Islet precursor cell (in vitro differentiated cells): ENCODE measurements at regions not wholly inside any gene's neighbourhood (a gene's known extent, or its start where the extent isn't known, plus 50 kb on each side); places are given as distances from the start of the nearest gene placed in this dataset.

Experiments
- DNase-seq: peaks from one replicate; pipeline ENCODE4 v3.0.0-alpha.2; 2018

DNA sequence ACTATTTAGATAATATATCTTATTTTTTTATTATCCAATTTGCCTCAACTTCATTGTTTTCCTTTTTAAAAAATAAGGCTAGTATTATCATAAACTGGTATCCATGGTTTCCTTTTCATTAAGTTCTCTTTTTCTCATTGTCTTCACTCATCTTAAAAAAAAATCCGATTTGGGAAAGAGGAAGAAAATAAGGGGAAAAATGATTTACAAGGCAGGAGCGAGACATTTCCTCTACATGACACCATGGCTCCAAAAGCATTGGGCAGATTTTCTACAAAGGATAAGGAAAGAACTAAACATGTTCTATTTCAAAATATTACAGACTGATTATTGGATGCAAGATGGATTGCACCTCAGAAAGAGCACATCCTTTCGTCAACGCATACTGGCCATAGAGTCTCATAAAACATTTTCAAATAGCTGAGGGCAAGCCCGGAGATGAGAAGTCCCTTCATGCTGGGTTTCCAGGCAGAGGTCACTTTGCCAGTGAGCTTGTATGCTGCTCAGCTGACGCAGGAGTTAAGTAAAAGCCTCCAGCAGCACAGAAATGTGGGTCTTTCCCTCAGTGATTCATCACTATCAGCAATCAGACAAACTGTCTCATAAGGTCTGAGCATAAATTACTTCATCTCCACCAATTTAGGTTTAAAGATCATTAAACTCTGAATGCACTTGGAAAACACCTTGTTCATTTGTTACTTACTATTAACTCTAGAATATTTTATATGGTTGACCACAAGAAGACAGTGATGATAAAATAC lies 129.0 kb upstream of the TNFAIP3 start:
- DNase-seq: no peak

DNA sequence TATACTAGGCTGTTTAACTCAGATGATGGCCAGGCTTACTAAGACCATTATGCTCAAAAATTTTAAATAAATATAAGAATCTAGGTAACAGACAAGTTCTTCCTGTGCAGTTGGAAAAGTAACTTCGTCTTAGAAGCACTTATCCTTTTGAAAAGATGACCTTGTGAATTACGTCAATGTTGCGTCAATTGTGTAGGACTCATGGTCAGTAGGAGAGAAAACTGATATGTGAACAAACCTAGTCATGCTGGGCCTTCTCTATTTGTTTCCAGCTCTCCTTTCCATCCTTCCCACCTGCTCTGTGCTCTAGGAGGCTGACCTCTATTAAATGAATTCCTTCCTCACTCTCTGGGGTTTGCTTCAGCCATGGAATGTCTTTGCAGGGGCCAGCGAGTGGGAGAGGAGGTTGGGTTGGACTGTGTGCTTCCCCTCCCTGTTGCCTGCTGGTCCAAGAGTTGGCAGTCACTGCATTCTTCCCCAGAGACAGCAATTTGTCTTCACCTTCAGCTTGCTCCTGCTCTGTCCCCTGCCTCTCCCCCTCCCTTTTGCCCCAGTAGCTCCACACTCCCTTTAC lies 128.0 kb upstream of the TNFAIP3 start:
- DNase-seq: no peak

DNA sequence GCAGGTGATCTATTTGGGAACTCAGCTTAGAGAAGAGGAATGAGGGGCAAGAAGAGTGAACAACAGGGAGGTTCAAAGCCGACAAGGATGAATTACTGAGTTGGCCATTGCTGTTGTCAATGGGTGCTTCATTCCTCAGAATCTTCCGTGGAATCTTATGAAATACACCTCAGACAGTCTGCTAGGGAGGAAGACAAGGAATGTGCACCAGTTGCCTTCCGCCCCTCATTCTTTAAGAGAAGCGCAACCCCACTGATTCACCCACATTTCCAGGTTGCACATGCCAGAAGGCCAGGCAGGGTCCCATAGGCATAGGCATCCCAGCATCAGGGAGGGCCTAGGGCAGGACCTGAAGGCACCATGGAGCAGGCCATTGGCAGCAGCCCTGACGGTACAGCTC lies 127.5 kb upstream of the TNFAIP3 start:
- DNase-seq: no peak

DNA sequence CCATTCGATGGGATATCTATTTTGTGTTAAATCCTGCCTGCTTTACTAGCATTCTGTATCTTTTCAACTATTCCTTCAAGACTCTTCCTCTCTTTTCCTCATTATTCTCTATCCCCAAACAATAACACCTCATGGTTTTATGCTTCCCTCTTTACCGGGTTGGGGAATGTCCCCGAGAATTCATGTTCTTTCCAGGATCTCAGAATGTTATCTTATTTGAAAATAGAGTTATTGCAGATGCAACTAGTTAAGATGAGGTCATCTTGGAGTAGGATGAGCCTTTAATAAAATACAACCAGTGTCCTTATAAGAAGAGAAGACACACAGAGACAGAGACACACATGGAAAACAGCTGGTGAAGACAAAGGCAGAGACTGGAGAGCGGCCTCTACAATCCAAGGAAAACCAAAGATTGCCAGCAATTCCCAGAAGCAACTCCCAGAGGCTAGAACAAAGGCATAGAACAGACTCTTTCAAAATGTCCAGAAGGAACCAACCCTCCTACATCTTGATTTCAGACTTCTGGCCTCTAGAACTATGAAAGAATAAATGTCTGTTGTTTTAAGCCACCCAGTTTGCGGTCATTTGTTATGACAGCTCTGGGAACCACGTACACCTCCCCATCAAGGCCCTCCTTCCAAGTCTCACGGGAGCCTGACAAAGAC lies 126.8 kb upstream of the TNFAIP3 start:
- no peak for DNase-seq

DNA sequence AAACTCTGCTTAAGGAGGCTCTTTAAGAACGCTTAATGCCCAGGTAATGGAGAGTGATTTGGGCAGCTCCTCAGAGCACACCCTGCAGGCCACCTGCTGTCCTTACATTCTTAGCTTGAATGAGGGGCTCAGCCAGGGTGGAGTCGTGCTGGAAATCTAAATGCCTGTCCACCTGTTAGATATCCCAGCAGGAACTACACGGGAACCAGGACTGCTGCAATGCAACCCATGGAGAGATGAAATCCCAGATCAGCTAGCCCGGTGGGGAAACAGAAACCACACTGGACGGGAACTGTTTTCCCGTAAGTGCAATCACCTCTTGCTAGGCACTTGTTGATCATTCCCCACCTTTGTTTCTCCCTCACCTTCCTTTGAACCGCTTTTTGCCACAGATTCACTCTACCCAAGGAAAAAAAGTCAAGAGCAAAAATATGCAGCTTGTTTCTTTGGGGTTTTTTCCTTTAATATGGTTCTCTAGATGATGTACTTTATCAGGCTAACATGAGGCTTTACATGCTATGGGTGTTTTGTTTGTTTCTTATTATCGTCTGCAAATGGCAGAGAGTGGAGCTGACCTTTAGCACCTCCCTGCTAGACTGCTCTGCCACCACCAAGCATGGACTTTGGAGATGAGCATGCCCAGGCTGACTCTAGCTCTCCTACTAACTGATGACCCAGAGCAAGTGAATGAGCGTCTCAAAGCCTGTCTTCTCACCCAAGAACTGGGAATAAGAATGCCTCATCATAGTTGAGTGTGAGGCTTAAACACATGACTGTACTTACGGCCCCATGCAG lies 125.9 kb upstream of the TNFAIP3 start:
- DNase-seq: no peak

DNA sequence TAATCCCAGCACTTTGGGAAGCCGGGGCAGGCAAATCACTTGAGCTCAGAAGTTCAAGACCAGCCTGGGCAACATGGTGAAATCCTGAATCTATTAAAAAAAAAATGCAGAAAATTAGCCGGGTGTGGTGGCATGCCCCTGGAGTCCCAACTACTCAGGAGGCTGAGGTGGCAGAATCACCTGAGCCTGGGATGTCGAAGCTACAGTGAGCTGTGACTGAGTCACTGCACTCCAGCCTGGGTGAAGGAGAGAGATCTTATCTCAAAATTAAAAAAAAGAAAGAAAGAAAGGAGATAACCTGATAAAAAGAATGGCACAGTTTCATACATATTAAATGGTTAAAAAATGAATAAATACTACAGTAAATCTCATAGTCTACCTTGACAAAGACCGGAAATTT lies 123.6 kb upstream of the TNFAIP3 start:
- DNase-seq: peak; percentile 64

DNA sequence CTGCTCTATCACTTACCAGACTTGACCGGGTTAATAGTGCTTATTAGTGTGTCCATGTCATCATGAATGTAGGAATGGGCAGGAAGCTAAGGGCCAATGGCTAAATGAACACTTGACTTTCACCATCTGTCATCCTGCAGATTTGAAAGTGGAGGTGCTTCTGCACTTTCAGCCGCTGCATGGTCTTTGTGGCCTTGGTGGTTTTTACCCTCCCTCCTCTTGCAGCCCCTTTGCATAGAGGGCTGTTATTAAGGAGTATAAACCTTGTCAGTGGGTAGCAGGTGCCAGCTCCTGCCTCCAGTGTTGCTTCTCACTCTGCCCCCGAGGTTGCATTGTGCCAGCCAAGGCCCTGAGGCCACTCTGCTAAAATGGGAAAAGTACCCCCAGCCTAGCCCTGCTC lies 122.2 kb upstream of the TNFAIP3 start:
- no peak for DNase-seq

DNA sequence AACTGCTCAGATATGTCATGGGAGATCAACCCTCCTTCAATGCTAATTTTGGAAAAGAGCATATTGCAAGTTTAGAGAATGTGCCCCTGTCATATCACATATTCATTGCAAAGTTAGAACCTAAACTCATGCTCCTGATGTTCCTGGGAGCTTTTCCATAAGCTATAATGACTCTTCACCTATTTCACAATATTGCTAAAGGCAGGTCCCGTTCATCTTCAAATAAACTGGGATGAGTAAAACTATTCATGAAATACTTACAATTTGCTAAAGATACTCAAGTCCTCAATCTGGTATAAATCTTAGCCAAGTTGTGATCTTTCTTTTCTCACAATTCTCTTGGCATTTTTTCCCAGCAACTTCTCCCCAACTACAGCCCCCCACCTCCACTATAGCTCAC lies 121.7 kb upstream of the TNFAIP3 start:
- DNase-seq: no peak

DNA sequence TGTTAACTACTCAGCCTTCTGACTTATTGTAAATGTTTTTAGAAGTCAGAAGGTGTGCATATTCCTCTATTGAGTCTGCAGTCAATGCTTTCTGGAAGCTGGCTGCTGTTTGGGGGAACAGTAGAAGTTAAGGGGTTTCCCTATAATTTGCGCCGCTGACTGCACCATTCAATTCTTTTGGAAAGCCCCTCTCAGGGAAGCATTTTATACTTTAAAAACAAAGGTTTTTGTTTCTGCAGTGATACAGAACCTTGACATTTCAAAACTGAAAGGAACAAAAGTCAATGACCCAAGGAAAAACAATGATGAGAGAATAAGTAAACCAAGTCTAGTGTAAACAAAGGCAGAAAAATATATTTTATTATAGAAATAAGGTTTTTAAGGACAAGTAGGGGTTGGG lies 120.8 kb upstream of the TNFAIP3 start:
- DNase-seq: no peak

DNA sequence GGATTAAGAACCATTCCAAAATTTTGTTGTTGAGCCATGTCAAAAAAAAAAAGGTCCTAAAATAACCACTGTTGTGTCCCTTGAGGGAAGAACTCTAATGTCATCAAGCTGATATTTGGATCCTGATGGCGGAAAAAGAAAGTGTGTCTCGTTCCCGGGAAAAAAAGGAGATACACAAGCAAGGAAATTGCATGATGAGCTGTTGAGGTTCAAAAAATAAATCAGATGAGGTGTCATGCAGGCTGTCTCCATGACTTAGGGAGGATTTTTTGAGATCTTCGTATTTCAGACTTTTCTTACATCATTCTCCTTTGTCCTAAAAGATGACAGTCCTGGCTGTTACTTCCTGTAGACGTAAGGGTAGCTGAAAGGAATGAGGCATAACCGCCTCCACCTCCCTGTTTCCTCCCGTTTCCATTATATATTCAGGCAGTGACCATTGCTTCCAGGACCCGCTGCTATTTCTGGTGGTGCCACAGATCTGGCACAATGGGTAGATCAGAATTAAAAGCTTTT lies 117.3 kb upstream of the TNFAIP3 start:
- DNase-seq: no peak

DNA sequence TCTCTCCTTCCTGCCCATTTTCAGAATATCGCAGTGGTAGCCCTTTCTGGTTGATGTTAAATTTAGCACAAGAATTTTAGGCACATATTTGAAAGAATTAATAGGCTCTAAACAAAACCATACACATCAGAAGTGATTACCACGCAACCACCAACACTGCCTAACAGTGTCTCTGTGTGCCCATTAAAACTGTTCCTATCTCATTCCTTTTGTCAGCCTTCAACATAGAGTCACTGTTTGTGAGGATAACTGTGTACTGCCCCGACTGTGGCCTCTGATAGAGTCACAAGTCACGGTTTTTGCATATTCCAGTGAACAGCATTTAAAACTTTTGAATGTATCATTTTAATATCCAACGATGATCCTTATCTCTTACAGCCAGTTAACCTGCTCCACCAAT lies 116.8 kb upstream of the TNFAIP3 start:
- DNase-seq: no peak

DNA sequence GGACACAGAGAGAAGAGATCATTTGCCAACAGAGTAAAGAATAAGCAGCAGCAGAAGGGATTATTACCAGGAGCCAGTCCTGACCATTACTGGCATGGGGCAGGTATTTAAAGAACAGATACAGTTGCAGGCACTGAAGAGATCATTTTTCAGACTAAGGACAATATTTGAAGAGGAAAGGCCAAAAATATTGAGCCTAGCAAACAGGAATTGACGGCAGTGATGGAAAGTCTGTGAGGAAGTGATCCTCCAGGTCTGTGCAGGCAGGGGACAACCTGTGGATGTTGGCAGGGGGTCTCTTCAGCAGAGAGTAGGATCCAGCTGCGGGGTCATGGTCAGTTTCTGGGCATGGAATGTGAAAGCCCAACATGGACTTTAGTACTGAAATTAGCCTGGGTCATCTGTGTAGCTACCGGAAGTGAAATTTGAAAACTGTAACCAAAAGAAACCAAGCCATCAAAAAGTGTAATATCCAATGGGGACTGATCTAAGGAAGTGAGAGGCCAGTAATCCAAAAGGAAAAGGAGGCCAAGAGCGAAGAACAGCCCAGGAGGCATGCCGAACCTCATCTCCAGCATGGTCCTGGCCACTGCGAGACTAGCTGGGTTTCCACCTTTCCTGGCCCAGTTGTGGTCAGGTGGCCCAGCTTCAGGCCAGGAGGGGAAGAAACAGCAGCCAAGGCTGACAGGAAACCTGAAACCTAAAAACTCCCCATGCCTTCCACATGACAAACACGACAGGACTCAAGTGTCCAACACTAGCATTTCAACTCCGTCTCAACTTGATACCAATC lies 115.1 kb upstream of the TNFAIP3 start:
- DNase-seq: no peak

DNA sequence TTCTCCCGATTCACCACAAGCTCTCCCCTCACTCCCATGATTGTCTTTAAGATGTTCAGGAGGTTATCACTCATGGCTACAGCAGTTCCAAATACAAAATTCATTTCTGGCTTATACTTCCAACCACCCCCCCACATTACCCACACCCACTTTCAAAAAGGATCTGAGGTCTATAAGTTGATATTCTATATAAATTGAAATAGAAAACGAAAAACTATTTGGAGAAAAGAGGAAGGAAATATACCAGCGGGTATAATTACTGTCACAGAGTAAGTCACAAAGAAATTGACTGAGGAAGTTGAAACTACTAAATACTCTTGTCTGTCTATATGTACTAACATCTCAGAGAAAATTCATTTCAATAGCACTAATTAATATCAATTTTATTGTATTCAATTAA lies 112.7 kb upstream of the TNFAIP3 start:
- no peak for DNase-seq

DNA sequence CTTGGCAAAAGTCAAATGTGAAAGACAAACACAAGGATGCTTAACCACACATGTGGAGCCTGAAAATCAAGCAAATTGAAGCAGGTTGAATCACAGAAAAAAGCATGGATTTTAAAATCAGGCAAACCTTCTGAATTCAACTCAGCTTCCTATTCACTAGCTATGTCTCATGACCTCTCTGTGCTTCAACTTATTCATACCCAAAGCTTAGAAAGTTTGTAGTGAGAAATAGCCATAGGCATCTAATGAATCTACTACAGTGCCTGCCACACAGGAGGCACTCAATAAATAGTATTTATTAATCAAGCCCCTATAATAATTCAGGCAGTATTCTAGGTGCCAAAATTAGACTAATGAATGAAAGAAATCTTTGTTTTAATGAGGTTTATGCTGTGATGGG lies 112.2 kb upstream of the TNFAIP3 start:
- no peak for DNase-seq

DNA sequence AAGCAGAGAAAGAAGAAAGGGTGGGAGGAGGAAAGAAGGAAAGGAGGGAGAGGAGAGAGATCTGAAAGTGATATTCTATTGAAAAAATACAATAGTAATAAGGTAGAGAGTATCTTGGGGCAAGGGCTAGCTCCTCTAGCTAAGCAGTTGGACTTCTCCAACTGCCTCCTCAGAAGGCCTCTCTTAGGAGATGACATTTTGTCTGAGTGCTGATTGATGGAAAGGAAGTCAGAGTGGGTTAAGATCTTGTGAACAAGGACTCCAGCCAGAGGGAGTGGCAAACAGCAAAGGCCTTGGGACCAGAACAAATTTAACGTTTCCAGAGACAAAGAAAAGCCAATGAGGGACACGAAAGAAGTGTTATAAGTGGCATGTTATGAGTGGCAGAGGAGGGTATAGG lies 111.8 kb upstream of the TNFAIP3 start:
- no peak for DNase-seq

DNA sequence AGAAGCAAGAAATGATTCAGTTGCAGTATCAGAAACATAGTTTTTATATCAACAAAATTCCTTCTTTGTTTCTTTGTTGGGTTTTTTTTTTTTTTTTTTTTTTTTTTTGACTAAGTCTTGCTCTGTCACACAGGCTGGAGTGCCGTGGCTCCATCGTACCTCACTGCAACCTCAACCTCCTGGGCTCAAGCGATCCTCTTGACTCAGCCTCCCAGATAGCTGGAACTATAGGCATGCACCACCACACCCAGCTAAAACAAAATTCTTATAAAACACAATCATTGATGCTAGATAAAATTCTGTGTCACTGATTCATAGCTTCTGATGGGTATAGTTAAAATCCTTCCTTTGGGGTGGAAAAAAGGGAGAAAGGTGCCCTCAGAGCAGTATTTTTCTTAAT lies 110.3 kb upstream of the TNFAIP3 start:
- DNase-seq: no peak

DNA sequence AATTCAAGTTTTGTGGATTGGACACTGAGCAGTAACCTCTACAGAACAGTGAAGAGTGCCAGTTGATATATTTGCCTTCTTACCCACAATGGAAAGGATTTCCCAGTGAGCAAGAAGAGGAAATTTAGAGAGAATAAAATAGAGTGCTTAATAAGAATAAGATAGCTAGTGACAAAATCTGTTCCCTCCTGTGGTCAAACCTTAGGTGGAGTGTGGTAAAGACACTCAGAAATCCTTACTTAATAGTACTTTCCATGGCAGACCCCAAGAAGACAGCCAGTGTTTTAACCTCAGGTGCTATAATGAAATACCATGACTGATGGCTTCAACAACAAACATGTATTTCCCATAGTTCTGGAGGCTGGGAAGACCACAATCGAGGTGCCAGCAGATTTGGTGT lies 108.4 kb upstream of the TNFAIP3 start:
- no peak for DNase-seq

DNA sequence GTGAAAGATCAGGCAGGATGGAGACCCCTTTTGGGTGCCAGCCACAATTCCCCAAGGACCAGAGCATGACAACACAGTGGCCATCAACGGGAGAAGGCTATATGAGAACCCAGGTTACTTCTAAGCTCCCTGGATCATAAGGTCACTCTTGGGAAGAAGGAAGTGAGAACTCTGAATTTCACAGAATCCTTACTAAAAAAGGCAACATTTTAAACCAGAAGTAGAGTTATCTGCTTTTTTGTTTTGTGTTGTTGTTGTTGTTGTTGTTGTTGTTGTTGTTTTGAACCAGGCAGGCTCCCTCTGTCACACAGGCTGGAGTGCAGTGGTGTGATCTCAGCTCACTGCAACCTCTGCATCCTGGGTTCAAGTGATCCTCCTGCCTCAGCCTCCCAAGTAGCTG lies 107.4 kb upstream of the TNFAIP3 start:
- DNase-seq: no peak

DNA sequence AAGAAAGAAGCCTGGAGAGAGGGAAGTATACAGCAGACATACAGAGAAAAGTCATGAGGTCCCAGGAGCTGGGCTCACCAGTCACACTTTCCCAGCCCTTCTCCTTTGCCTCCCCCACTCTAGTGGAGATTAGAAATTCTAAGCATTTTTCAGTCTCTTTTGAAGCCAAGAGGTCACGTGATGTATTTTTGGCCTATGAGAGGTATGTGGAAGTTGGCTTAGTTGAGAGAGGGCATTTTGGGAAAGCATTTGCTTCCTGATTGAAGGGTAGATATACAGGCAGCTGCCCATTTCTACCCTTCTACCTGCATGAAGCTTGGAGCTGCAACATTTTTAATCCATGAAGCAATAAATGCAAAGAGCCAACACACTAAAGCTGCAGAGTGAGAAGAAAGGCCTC lies 106.0 kb upstream of the TNFAIP3 start:
- DNase-seq: no peak

DNA sequence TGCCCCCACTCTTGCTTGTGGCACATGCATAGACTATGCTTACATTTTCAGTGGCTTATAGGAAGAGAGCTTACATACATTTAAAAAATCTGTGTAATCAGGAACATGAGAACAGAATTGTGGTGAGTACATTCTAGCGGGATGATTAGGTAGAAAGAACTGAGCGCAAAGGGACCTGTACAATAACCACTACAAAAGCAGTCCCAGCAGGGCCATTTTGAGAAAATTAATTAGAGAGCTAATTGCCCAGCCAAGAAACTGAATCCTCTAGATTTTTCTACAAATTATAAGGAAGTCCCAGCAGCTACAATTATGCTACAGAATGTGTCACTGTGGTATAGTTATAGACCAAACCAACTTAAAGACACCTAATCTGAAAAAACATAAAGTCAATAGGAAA lies 105.6 kb upstream of the TNFAIP3 start:
- DNase-seq: no peak

DNA sequence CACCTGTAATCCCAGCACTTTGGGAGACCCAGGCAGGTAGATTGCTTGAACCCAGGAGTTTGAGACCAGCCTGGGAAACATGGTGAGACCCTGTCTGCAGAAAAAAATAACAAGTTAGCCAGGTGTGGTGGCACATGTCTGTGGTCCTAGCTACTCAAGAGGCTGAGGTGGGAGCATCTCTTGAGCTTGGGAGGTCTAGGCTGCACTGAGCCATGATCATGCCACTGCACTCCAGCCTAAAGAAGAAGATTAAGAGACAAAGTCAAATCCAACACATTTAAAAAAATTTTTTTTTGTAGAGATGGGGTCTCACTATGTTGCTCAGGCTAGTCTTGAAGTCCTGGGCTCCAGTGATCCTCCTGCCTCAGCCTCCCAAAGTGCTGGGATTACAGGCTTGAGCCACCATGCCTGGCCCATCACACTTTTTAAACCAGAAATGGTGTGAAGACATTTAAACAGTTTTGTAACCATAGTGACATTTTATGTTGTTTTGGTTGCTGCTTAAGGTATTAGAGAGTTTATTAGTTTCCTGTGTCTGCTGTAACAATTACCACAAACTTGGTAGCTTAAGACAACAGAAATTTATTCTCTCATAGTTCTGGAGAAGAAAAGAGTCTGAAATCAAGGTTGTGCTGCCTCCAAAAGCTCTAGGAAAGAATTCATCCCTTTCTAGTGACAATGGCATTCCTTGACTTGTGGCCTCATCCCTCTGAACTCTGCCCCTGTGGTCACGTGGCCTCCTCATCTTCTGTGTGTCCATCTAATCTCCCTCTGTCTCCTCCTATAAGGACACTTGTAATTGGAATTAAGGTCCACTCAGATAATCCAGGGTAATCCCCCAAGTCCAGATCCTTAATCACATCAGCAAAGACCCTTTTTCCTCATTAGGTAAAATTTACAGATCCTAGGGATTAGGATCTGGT lies 104.6 kb upstream of the TNFAIP3 start:
- DNase-seq: no peak

DNA sequence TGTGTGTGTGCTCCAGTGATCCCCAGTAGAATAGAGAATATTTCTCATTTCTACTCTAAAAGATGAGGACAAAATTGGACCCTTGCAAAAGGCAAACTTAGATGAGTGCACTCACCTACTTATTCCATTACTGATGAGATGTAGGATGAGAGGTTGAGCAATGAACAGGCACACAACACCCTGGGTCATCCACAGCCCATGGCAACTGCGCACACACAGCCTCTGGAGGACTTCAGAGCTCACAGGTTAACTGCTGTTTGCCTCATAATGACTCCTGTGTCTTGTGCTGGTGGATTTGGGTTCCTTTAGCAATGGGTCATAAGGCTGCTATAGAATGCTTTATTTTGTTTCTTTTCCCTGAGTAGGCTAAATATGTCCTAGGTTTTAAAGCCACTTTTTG lies 103.6 kb upstream of the TNFAIP3 start:
- DNase-seq: no peak
